ENCODE measurements at regions not wholly inside any gene's neighbourhood (a gene's known extent, or its start where the extent isn't known, plus 50 kb on each side); places are given as distances from the start of the nearest gene placed in this dataset.

- TF ChIP-seq CTCF (IDR thresholded peaks at IDR 0.05; ENCODE audit: borderline replicate concordance, extremely low read depth, low read length, poor library complexity, severe bottlenecking) (no peak), EZH2 (IDR thresholded peaks at IDR 0.05; ENCODE audit: borderline replicate concordance, low read depth, low read length, severe bottlenecking) (no peak)
Observed at GRCh38 chr13:72218966-72219365, 352.0 kb upstream of the DACH1 start.

Data from DND-41 (cell line).